PC-3 (cell line): ENCODE measurements at regions not wholly inside any gene's neighbourhood (a gene's known extent, or its start where the extent isn't known, plus 50 kb on each side); places are given as distances from the start of the nearest gene placed in this dataset.

Experiments used
- CTCF ChIP-seq: fragments of 300-600 bp; sonication (generic); conservative IDR thresholded peaks from 2 replicates; pipeline ENCODE4 v1.5.1; 2017; ENCODE audit warnings: antibody characterized with exemption, low read depth, mild to moderate bottlenecking, low read length
- EZH2 ChIP-seq: fragments of 300-600 bp; sonication (generic); IDR thresholded peaks from one replicate; pipeline ENCODE4 v1.6.1; 2017; ENCODE audit warnings: antibody characterized with exemption, mild to moderate bottlenecking, low read length; ENCODE audit not compliant: unreplicated experiment
- EZH2phosphoT487 ChIP-seq: fragments of 300-600 bp; sonication (generic); IDR thresholded peaks from 2 replicates; pipeline ENCODE4 v1.6.1; 2018; ENCODE audit warnings: mild to moderate bottlenecking, antibody characterized with exemption, low read length, borderline replicate concordance

GRCh38 chr7:45500257-45500656, 73.9 kb upstream of the ADCY1 start:
- TF ChIP-seq CTCF (no peak), EZH2 (no peak), EZH2phosphoT487 (no peak)
